Neural progenitor cell (in vitro differentiated cells): ENCODE measurements at regions not wholly inside any gene's neighbourhood (a gene's known extent, or its start where the extent isn't known, plus 50 kb on each side); places are given as distances from the start of the nearest gene placed in this dataset.
A peak's percentile ranks its signal among the peaks of the same experiment; 100 is the strongest.

Experiments used
- DNase-seq: peaks from one replicate; pipeline ENCODE4 v3.0.0-alpha.2; 2016; ENCODE audit warnings: low spot score
- H2AFZ ChIP-seq: fragments of 200-600 bp; sonication (generic); replicated peaks from 2 replicates; pipeline ENCODE4 v1.6.1; 2016; ENCODE audit warnings: antibody characterized with exemption
- H3F3A ChIP-seq: fragments of 200-600 bp; sonication (generic); 2 replicates; pipeline ENCODE4 v1.6.1; 2016; ENCODE audit warnings: antibody characterized with exemption, low read depth
- H3K27ac ChIP-seq: fragments of 200-600 bp; sonication (generic); 2 replicates; pipeline ENCODE4 v1.5.1; 2016; ENCODE audit warnings: mild to moderate bottlenecking
- H3K27me3 ChIP-seq: fragments of 200-600 bp; sonication (generic); 2 replicates; pipeline ENCODE4 v1.6.1; 2016; ENCODE audit warnings: mild to moderate bottlenecking, moderate library complexity
- H3K36me3 ChIP-seq: fragments of 200-600 bp; sonication (generic); 2 replicates; pipeline ENCODE4 v1.5.1; 2016
- H3K4me1 ChIP-seq: fragments of 200-600 bp; sonication (generic); 2 replicates; pipeline ENCODE4 v1.6.1; 2016; ENCODE audit warnings: mixed run types
- H3K4me2 ChIP-seq: fragments of 200-600 bp; sonication (generic); 2 replicates; pipeline ENCODE4 v1.6.1; 2016
- H3K4me3 ChIP-seq: fragments of 200-600 bp; sonication (generic); 2 replicates; pipeline ENCODE4 v1.5.1; 2016
- H3K79me2 ChIP-seq: fragments of 200-600 bp; sonication (generic); 2 replicates; pipeline ENCODE4 v1.6.1; 2016; ENCODE audit warnings: low read depth
- H3K9ac ChIP-seq: fragments of 200-600 bp; sonication (generic); 2 replicates; pipeline ENCODE4 v1.6.1; 2016
- H3K9me3 ChIP-seq: fragments of 200-600 bp; sonication (generic); 2 replicates; pipeline ENCODE4 v1.5.1; 2016; ENCODE audit warnings: low read depth
- H4K20me1 ChIP-seq: fragments of 200-600 bp; sonication (generic); 2 replicates; pipeline ENCODE4 v1.6.1; 2016; ENCODE audit warnings: low read depth
- H3K27ac Mint-ChIP-seq: 3 replicates; pipeline ENCODE4 v1.8.0; 2021; ENCODE audit warnings: mixed read lengths
- H3K27me3 Mint-ChIP-seq: 2 replicates; pipeline ENCODE4 v1.8.0; 2022; ENCODE audit warnings: low read depth, mild to moderate bottlenecking, inconsistent platforms, moderate library complexity, mixed read lengths; ENCODE audit not compliant: insufficient read depth
- H3K36me3 Mint-ChIP-seq: 3 replicates; pipeline ENCODE4 v1.8.0; 2021; ENCODE audit warnings: mixed read lengths
- H3K4me1 Mint-ChIP-seq: 3 replicates; pipeline ENCODE4 v1.8.0; 2021; ENCODE audit warnings: mixed read lengths
- H3K4me3 Mint-ChIP-seq: 3 replicates; pipeline ENCODE4 v1.8.0; 2021; ENCODE audit warnings: mild to moderate bottlenecking, moderate library complexity, mixed read lengths
- H3K9me3 Mint-ChIP-seq: 3 replicates; pipeline ENCODE4 v1.8.0; 2020; ENCODE audit warnings: mixed read lengths
- EZH2 ChIP-seq: fragments of 200-600 bp; sonication (generic); IDR thresholded peaks from 2 replicates; pipeline ENCODE4 v1.6.1; 2017; ENCODE audit warnings: antibody characterized with exemption, mild to moderate bottlenecking, moderate library complexity
- EZH2phosphoT487 ChIP-seq: fragments of 200-600 bp; sonication (generic); IDR thresholded peaks from 2 replicates; pipeline ENCODE4 v1.6.1; 2017; ENCODE audit warnings: antibody characterized with exemption
- TF ChIP-seq, protein P1 (sequence below): fragments of 200-600 bp; sonication (generic); IDR thresholded peaks from 2 replicates; pipeline ENCODE4 v1.5.1; 2017; ENCODE audit warnings: antibody characterized with exemption, mild to moderate bottlenecking

DNA sequence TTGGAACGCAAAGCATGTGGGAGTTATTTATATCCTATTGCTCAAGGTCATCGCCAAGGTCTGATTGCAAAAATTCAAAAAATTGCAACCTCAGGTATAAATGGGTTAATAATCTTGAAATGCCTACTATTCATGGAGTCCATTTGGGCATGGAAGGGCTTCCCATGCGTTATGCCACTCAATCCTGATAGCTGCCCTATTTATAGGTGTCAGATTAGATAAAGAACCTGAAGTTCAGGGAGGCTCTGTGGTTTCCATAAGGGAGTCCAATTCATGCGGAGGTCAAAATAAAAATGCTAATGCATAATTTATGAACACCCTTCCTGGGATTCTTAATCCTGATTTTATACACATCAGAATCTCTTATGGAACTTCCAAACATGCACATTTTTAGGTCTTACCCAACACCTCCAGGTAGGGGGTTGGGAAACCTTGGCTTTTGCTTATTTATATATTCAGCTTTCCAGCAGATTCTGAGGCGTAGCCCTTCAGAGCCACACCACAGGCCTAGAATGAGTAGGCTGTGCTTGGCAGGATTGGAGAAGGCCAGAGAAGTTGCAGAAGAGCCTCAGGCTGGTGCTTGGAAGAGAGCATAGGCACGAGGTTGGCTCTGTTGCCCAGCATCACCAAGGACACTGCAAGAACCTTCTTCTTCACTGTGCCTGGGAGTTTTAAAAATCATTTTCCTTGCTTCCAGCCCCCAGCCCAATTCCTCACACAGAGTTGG, 324.4 kb upstream of the CFAP20DC start:
- Histone ChIP-seq H3K27ac (no peak overlapping the region), H3K4me1 (peaks cover 9% of the 10 kb centered on the region), H3K36me3 (no peaks in the 10 kb centered on the region), H3K27me3 (no peaks in the 10 kb centered on the region), H4K20me1 (no peaks in the 10 kb centered on the region), H3K4me3 (no peak overlapping the region), H3K9ac (no peak overlapping the region), H3F3A (no peaks in the 10 kb centered on the region), H3K9me3 (no peaks in the 10 kb centered on the region), H3K4me2 (peak overlapping the region; percentile 9), H3K79me2 (no peaks in the 10 kb centered on the region), H2AFZ (no peak overlapping the region)
- Mint-ChIP-seq H3K4me1 (peaks cover 24% of the 10 kb centered on the region), H3K9me3 (no peaks in the 10 kb centered on the region), H3K27me3 (peaks cover 4% of the 10 kb centered on the region), H3K4me3 (no peak overlapping the region), H3K36me3 (no peaks in the 10 kb centered on the region), H3K27ac (no peak overlapping the region)
- DNase-seq = no peak
- TF ChIP-seq EZH2 = no peak
- TF ChIP-seq EZH2phosphoT487 = no peak
- TF ChIP-seq, protein P1, sequence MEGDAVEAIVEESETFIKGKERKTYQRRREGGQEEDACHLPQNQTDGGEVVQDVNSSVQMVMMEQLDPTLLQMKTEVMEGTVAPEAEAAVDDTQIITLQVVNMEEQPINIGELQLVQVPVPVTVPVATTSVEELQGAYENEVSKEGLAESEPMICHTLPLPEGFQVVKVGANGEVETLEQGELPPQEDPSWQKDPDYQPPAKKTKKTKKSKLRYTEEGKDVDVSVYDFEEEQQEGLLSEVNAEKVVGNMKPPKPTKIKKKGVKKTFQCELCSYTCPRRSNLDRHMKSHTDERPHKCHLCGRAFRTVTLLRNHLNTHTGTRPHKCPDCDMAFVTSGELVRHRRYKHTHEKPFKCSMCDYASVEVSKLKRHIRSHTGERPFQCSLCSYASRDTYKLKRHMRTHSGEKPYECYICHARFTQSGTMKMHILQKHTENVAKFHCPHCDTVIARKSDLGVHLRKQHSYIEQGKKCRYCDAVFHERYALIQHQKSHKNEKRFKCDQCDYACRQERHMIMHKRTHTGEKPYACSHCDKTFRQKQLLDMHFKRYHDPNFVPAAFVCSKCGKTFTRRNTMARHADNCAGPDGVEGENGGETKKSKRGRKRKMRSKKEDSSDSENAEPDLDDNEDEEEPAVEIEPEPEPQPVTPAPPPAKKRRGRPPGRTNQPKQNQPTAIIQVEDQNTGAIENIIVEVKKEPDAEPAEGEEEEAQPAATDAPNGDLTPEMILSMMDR = no peak

DNA sequence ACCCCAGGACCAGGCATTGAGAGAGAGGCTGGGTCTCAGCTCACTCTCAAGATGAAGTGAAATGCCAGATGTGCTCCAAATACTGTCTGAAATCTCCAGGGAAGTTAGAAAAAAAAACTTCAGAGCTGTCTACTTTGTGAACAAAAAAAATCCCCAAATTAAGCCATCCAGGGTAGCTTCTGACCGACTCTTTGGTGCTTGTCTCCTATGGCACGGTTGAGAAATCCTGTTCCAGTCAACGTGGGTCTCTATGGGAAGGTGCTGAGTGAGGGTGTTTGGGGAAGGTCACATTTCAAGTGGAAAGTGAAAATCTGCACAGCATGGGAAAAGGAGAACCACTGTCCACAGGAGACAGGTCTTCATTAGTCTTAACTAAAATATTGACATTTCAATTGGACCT, 322.5 kb upstream of the CFAP20DC start:
- H3K9me3 ChIP-seq = no peaks in the 10 kb centered on the region
- no peak for TF ChIP-seq EZH2phosphoT487
- TF ChIP-seq, protein P1 = no peak
- TF ChIP-seq EZH2 = no peak
- no peak overlapping the region for H3K27ac ChIP-seq
- no peak overlapping the region for H3K4me2 ChIP-seq
- no peaks in the 10 kb centered on the region for H4K20me1 ChIP-seq
- no peaks in the 10 kb centered on the region for H3K36me3 ChIP-seq
- Mint-ChIP-seq H3K27me3 (peaks cover 4% of the 10 kb centered on the region), H3K9me3 (no peaks in the 10 kb centered on the region), H3K4me3 (no peak overlapping the region), H3K4me1 (peaks cover 30% of the 10 kb centered on the region), H3K27ac (no peak overlapping the region), H3K36me3 (no peaks in the 10 kb centered on the region)
- no peaks in the 10 kb centered on the region for H3F3A ChIP-seq
- DNase-seq = no peak
- no peak overlapping the region for H3K9ac ChIP-seq
- peaks cover 9% of the 10 kb centered on the region for H3K4me1 ChIP-seq
- no peak overlapping the region for H2AFZ ChIP-seq
- no peak overlapping the region for H3K4me3 ChIP-seq
- no peaks in the 10 kb centered on the region for H3K27me3 ChIP-seq
- no peaks in the 10 kb centered on the region for H3K79me2 ChIP-seq

DNA sequence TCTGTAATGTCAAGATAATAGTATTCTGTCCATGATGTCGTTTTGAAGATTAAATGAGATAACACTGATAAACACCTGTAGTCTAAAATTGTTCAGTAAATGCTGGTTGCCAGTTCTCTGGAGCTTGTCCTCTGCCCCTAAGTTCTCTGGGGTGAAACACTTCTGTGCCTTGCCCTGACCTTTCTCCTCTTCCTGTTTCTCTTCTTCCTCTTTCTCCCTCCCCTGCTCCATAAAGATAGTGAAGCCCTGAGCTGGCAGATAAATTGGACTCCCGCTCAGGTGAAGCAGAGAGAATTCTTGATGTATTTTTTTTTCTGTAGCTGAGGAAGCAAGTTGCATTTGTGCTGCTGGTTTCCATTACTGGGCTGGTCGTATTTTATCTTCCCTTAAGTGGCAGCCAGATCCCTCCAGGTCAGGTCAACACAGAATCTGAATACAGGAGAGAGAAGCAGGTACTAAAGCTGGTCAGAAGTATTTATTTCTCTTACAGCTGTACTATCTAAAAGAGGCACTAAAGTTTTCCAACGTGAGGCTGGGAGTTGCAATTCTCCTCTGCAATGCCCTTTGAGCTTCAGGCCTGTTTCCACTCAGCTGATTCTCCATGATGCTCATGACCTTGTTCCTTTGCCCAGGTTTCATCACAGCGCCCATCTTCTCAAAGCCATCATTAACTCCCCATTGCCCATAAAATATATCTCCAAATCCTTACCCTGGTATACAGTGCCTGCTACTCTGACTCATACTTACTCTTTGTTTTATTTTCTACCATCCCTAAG, 319.3 kb upstream of the CFAP20DC start:
- no peaks in the 10 kb centered on the region for H3K9me3 ChIP-seq
- H3K27ac ChIP-seq = no peak overlapping the region
- H3K27me3 ChIP-seq = no peaks in the 10 kb centered on the region
- Mint-ChIP-seq H3K9me3 (peaks cover 2% of the 10 kb centered on the region), H3K4me3 (no peak overlapping the region), H3K27ac (no peak overlapping the region), H3K4me1 (peaks cover 28% of the 10 kb centered on the region), H3K27me3 (peaks cover 2% of the 10 kb centered on the region), H3K36me3 (no peaks in the 10 kb centered on the region)
- H2AFZ ChIP-seq = no peak overlapping the region
- H3K4me2 ChIP-seq = no peak overlapping the region
- H3K79me2 ChIP-seq = no peaks in the 10 kb centered on the region
- DNase-seq = no peak
- H3K36me3 ChIP-seq = no peaks in the 10 kb centered on the region
- no peaks in the 10 kb centered on the region for H4K20me1 ChIP-seq
- no peak for TF ChIP-seq EZH2phosphoT487
- TF ChIP-seq EZH2 = no peak
- TF ChIP-seq, protein P1 = no peak
- peaks cover 7% of the 10 kb centered on the region for H3K4me1 ChIP-seq
- H3K9ac ChIP-seq = no peak overlapping the region
- H3F3A ChIP-seq = no peaks in the 10 kb centered on the region
- H3K4me3 ChIP-seq = no peak overlapping the region
